Heart right ventricle (tissue), 16 donors: ENCODE measurements at regions not wholly inside any gene's neighbourhood (a gene's known extent, or its start where the extent isn't known, plus 50 kb on each side); places are given as distances from the start of the nearest gene placed in this dataset.

Source experiments
- ATAC-seq, 8 donors: fragments of 200-7000 bp; cut with Tn5 transposase; one replicate each; pipeline ENCODE4 v1.9.1; 2020; ENCODE audit warnings: mild to moderate bottlenecking in 8 of 8, moderate library complexity in 8 of 8, moderate number of reproducible peaks in 1 of 8
- DNase-seq, 2 donors: peaks; one replicate each; pipeline ENCODE4 v3.0.0-alpha.2; 2020
- H3K27ac ChIP-seq, 10 donors: fragments of 200-600 bp; sonication (generic) in 2 of 10; one replicate each; pipeline versions ENCODE4 v1.5.0 to v1.8.0; 2020 to 2022; ENCODE audit warnings: mild to moderate bottlenecking in 3 of 10
- H3K27me3 ChIP-seq, 7 donors: fragments of 200-600 bp; one replicate each; pipeline ENCODE4 v1.8.0; 2021 to 2022; ENCODE audit warnings: mild to moderate bottlenecking in 2 of 7
- H3K36me3 ChIP-seq, 9 donors: fragments of 200-600 bp; sonication (generic) in 1 of 9; one replicate each; pipeline versions ENCODE4 v1.5.0 to v1.8.0; 2020 to 2022; ENCODE audit warnings: mild to moderate bottlenecking in 2 of 9
- H3K4me1 ChIP-seq, 9 donors: fragments of 200-600 bp; sonication (generic) in 1 of 9; one replicate each; pipeline versions ENCODE4 v1.5.0 to v1.8.0; 2020 to 2022; ENCODE audit warnings: mild to moderate bottlenecking in 4 of 9
- H3K4me3 ChIP-seq, 10 donors: fragments of 200-600 bp; sonication (generic) in 2 of 10; one replicate each; pipeline versions ENCODE4 v1.5.0 to v1.8.0; 2020 to 2022; ENCODE audit warnings: mild to moderate bottlenecking in 7 of 10, moderate library complexity in 2 of 10
- H3K9me3 ChIP-seq, 11 donors: fragments of 200-600 bp in 10 of 11; sonication (generic) in 2 of 11; one replicate each; pipeline versions ENCODE4 v1.5.0 to v1.8.0; 2013 to 2022; ENCODE audit warnings: mild to moderate bottlenecking in 2 of 11, control low read depth in 1 of 11, moderate library complexity in 1 of 11
- CTCF ChIP-seq, 9 donors: fragments of 200-600 bp; sonication (generic) in 2 of 9; IDR thresholded peaks; one replicate each; pipeline versions ENCODE4 v1.5.0 to v1.8.0; 2021 to 2022; ENCODE audit warnings: antibody characterized with exemption in 9 of 9, mild to moderate bottlenecking in 5 of 9, moderate library complexity in 1 of 9
- WGBS, 2 donors: extraction: QIAGEN DNeasy Blood & Tissue Kit; methylation state at CpG; one replicate each; pipeline ENCODE4 v1.1.7; 2013; ENCODE audit warnings: inconsistent platforms in 1 of 2; 5-methylcytosine and 5-hydroxymethylcytosine counted together
- intact Hi-C, 10 donors: fragments of 100-400 bp; cut with DNase I; formaldehyde crosslinking; loops; one replicate each; pipeline versions ENCODE4 v1.11.1 to v1.14.2; 2022
- donor health status: Arrhythmogenic right ventricular cardiomyopathy.
- donor health status: ischemic (EF 13 %, LVEDD 7.1; RV severe dilation, severe dysfunction).
- donor health status: healthy with polysubstance abuse.
- donor health status: DM: no; HTN: yes; CAD: no.
- donor health status: DM: no; HTN: no; CAD: no.
- donor health status: ischemic (EF 25% LVEDD 6.9; RV normal size, moderate dysfunction).
- donor health status: ischemic (EF 25% LVEDD 5.7; RV mildly dilated, moderate dysfunction).
- donor health status: healthy.
- donor health status: DM: yes; HTN: yes; CAD: no.
- donor health status: Ischemic cardiomyopathy.
- donor health status: ischemic (EF 35%, LVEDD 5.7; RV mildly dilated, moderate dysfunction).
- donor health status: nonischemic (EF 11% LVEDD 7.7; RV severe dilation, severe dysfunction).
- donor health status: DM: yes; HTN: yes; CAD: no.
- donor health status: PGD.
- donor health status: ischemic (EF 29% LVEDD 5.4; RV normal size, mild dysfunction).
- donor health status: nonischemic (EF 23%, LVEDD 6.1; RV moderate dilation, normal function).

- DNase-seq (no peak), ATAC-seq (no peak)
- Histone ChIP-seq H3K4me3 (no peak overlapping the region), H3K27me3 (peaks cover 0 to 6% (median 0%) of the 10 kb centered on the region in 7 donors), H3K36me3 (no peaks in the 10 kb centered on the region), H3K9me3 (peaks cover 0 to 9% (median 0%) of the 10 kb centered on the region in 11 donors), H3K27ac (no peak overlapping the region), H3K4me1 (no peaks in the 10 kb centered on the region)
- TF ChIP-seq CTCF (IDR thresholded peaks at IDR 0.05), result no peak
- intact Hi-C loops, result no loop called here
- 89 to 92% methylated on average over 13 of the region's 13 CpGs for WGBS, 2 donors
These were observed 299.4 kb upstream of the IRX2 start for GRCh38 chr5:3050863-3051262.

- Histone ChIP-seq H3K27me3 (peaks cover 0 to 6% (median 0%) of the 10 kb centered on the region in 7 donors), H3K36me3 (no peaks in the 10 kb centered on the region), H3K9me3 (peaks cover 0 to 9% (median 0%) of the 10 kb centered on the region in 11 donors), H3K27ac (no peak overlapping the region), H3K4me1 (no peaks in the 10 kb centered on the region), H3K4me3 (no peak overlapping the region)
- TF ChIP-seq CTCF (IDR thresholded peaks at IDR 0.05), result no peak
- ATAC-seq (no peak), DNase-seq (no peak)
- WGBS, 2 donors, result 71 to 80% methylated on average over 9 to 11 of the region's 11 CpGs
- intact Hi-C loops, result no loop called here
These were observed 297.8 kb upstream of the IRX2 start for GRCh38 chr5:3049261-3049660.

- H3K36me3 ChIP-seq, result no peaks in the 10 kb centered on the region
- no peak overlapping the region for H3K4me3 ChIP-seq
- peaks cover 0 to 9% (median 0%) of the 10 kb centered on the region in 11 donors for H3K9me3 ChIP-seq
- H3K27ac ChIP-seq, result no peak overlapping the region
- intact Hi-C loops, result no loop called here
- no peaks in the 10 kb centered on the region for H3K4me1 ChIP-seq
- H3K27me3 ChIP-seq, result peaks cover 0 to 6% (median 0%) of the 10 kb centered on the region in 7 donors
- DNase-seq (no peak), ATAC-seq (no peak)
- 84 to 87% methylated on average over 8 of the region's 8 CpGs for WGBS, 2 donors
- no peak for TF ChIP-seq CTCF (IDR thresholded peaks at IDR 0.05)
These were observed 295.8 kb upstream of the IRX2 start for GRCh38 chr5:3047212-3047774.

GRCh38 chr5:3043600-3043999 lies 292.1 kb upstream of the IRX2 start:
- Histone ChIP-seq H3K4me1 (no peaks in the 10 kb centered on the region), H3K27ac (no peak overlapping the region), H3K27me3 (peaks cover 0 to 9% (median 0%) of the 10 kb centered on the region in 7 donors), H3K4me3 (no peak overlapping the region), H3K9me3 (no peaks in the 10 kb centered on the region), H3K36me3 (no peaks in the 10 kb centered on the region)
- TF ChIP-seq CTCF (IDR thresholded peaks at IDR 0.05), result no peak
- no peak for ATAC-seq
- intact Hi-C loops, result no loop called here
- no peak for DNase-seq
